Keratinocyte (primary cell): ENCODE measurements at regions not wholly inside any gene's neighbourhood (a gene's known extent, or its start where the extent isn't known, plus 50 kb on each side); places are given as distances from the start of the nearest gene placed in this dataset.

Experiments used
- DNase-seq: peaks from one replicate; pipeline ENCODE4 v3.0.0-alpha.2; 2011; ENCODE audit warnings: low read depth, missing footprints, low spot score
- FAIRE-seq: peaks from 2 replicates; lab custom pipeline; 2011; peaks lifted over from hg19 to GRCh38; lab: Jason Lieb, UNC
- H2AFZ ChIP-seq: 2 replicates; pipeline ENCODE4 v1.6.0; 2012; ENCODE audit warnings: low read length, control low read depth, inconsistent platforms; ENCODE audit not compliant: control insufficient read depth
- H3K27ac ChIP-seq: 2 replicates; pipeline ENCODE4 v1.5.1; 2011; ENCODE audit warnings: low read length; ENCODE audit not compliant: control insufficient read depth, insufficient read depth
- H3K27me3 ChIP-seq: 3 replicates; pipeline ENCODE4 v1.6.0; 2011; ENCODE audit warnings: low read length; ENCODE audit not compliant: control insufficient read depth, insufficient read depth; ENCODE audit errors: extremely low read depth
- H3K36me3 ChIP-seq, 2 experiments: 2 replicates in 1 of 2; 3 replicates in 1 of 2; pipeline ENCODE4 v1.5.1; 2011; ENCODE audit warnings: low read length in 2 of 2, mild to moderate bottlenecking in 1 of 2; ENCODE audit not compliant: control insufficient read depth in 2 of 2, insufficient read depth in 2 of 2; ENCODE audit errors: extremely low read depth in 1 of 2
- H3K4me1 ChIP-seq: 3 replicates; pipeline ENCODE4 v1.5.1; 2011; ENCODE audit warnings: low read length; ENCODE audit not compliant: control insufficient read depth, insufficient read depth; ENCODE audit errors: extremely low read depth
- H3K4me2 ChIP-seq: 3 replicates; pipeline ENCODE4 v1.6.0; 2011; ENCODE audit warnings: low read depth, low read length; ENCODE audit not compliant: control insufficient read depth, insufficient read depth; ENCODE audit errors: extremely low read depth
- H3K4me3 ChIP-seq, 3 experiments: fragments of 200-600 bp in 1 of 3; sonication (generic) in 1 of 3; 2 replicates in 2 of 3; 3 replicates in 1 of 3; pipeline ENCODE4 v1.5.1; 2011 to 2016; ENCODE audit warnings: low read length in 3 of 3, mild to moderate bottlenecking in 3 of 3, control low read depth in 2 of 3, inconsistent platforms in 1 of 3, low read depth in 1 of 3, mixed read lengths in 1 of 3, mixed run types in 1 of 3, moderate library complexity in 1 of 3; ENCODE audit not compliant: control insufficient read depth in 2 of 3, insufficient read depth in 2 of 3; ENCODE audit errors: extremely low read depth in 1 of 3
- H3K79me2 ChIP-seq: 2 replicates; pipeline ENCODE4 v1.6.0; 2012; ENCODE audit warnings: low read length; ENCODE audit not compliant: control insufficient read depth, insufficient read depth
- H3K9ac ChIP-seq: 3 replicates; pipeline ENCODE4 v1.6.0; 2011; ENCODE audit warnings: low read length; ENCODE audit not compliant: control insufficient read depth, insufficient read depth; ENCODE audit errors: extremely low read depth
- H3K9me1 ChIP-seq: 3 replicates; pipeline ENCODE4 v1.6.0; 2011; ENCODE audit warnings: low read length; ENCODE audit not compliant: control insufficient read depth, insufficient read depth; ENCODE audit errors: extremely low read depth
- H3K9me3 ChIP-seq: 2 replicates; pipeline ENCODE4 v1.5.1; 2012; ENCODE audit warnings: low read depth, low read length; ENCODE audit not compliant: control insufficient read depth
- H4K20me1 ChIP-seq: 3 replicates; pipeline ENCODE4 v1.6.0; 2011; ENCODE audit warnings: low read length; ENCODE audit not compliant: control insufficient read depth, insufficient read depth; ENCODE audit errors: extremely low read depth
- EZH2 ChIP-seq: IDR thresholded peaks from one replicate; pipeline ENCODE4 v1.6.1; 2012; ENCODE audit warnings: inconsistent platforms, mild to moderate bottlenecking, low read length, moderate library complexity
- dilution Hi-C: fragments of 300-500 bp; cut with MboI; formaldehyde crosslinking; loops from one replicate; pipeline ENCODE4 v1.7.0; 2020; ENCODE audit warnings: low sequenced_read_pairs; ENCODE audit not compliant: extremely low pct_ligation_motif_present
- TF ChIP-seq, protein P1 (sequence below), 3 experiments: IDR thresholded peaks in 1 of 3; conservative IDR thresholded peaks in 1 of 3; optimal IDR thresholded peaks in 1 of 3; 2 replicates in 2 of 3; 3 replicates in 1 of 3; pipeline versions ENCODE3 to v1.5.1; 2011; ENCODE audit warnings: low read length in 3 of 3, mild to moderate bottlenecking in 3 of 3, moderate library complexity in 2 of 3, control low read depth in 1 of 3, inconsistent platforms in 1 of 3; ENCODE audit not compliant: insufficient read depth in 2 of 3; ENCODE audit errors: extremely low read depth in 1 of 3

DNA sequence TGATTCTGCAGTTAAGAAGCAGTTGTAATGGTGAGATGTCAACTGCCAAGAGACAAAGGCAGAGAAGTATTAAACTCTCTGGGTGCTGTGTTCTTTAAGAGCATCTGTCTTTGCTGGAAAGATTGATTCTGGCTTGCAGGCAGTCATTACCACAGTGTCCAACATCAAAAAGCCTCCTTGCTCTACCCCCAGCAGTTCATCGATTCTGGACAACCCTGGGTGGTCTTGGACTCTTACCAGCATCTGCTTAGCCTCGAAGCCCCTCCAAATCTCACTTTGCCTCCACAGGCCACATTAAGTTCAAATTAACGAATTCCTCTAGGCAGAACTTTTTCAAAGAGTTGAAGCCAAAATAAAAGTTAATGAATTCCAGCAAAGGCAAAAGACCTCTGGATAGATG is 1061.4 kb downstream of the TSN start:
- TF ChIP-seq, protein P1, sequence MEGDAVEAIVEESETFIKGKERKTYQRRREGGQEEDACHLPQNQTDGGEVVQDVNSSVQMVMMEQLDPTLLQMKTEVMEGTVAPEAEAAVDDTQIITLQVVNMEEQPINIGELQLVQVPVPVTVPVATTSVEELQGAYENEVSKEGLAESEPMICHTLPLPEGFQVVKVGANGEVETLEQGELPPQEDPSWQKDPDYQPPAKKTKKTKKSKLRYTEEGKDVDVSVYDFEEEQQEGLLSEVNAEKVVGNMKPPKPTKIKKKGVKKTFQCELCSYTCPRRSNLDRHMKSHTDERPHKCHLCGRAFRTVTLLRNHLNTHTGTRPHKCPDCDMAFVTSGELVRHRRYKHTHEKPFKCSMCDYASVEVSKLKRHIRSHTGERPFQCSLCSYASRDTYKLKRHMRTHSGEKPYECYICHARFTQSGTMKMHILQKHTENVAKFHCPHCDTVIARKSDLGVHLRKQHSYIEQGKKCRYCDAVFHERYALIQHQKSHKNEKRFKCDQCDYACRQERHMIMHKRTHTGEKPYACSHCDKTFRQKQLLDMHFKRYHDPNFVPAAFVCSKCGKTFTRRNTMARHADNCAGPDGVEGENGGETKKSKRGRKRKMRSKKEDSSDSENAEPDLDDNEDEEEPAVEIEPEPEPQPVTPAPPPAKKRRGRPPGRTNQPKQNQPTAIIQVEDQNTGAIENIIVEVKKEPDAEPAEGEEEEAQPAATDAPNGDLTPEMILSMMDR (optimal IDR thresholded peaks at IDR 0.05 in 1 of 3, IDR thresholded peaks at IDR 0.05 in 1 of 3, conservative IDR thresholded peaks at IDR 0.05 in 1 of 3; ENCODE audit: extremely low read depth in 1 of 3, insufficient read depth in 2 of 3, low read length in 3 of 3), result no peak
- no peak for TF ChIP-seq EZH2
- no peaks in the 10 kb centered on the region for H3K4me1 ChIP-seq
- no peaks in the 10 kb centered on the region for H3K27me3 ChIP-seq
- no peaks in the 10 kb centered on the region for H3K9me1 ChIP-seq
- no peaks in the 10 kb centered on the region for H3K9me3 ChIP-seq
- FAIRE-seq (no peak), DNase-seq (no peak)
- H3K9ac ChIP-seq, result no peak overlapping the region
- H3K27ac ChIP-seq, result no peak overlapping the region
- no peak overlapping the region for H3K4me3 ChIP-seq
- H4K20me1 ChIP-seq, result no peaks in the 10 kb centered on the region
- dilution Hi-C loops, result no loop called here
- no peak overlapping the region for H3K4me2 ChIP-seq
- H2AFZ ChIP-seq, result no peak overlapping the region
- no peaks in the 10 kb centered on the region for H3K79me2 ChIP-seq
- H3K36me3 ChIP-seq, result no peaks in the 10 kb centered on the region

- Histone ChIP-seq H3K9me1 (no peaks in the 10 kb centered on the region), H4K20me1 (no peaks in the 10 kb centered on the region), H3K9me3 (no peaks in the 10 kb centered on the region), H3K4me1 (no peaks in the 10 kb centered on the region), H3K9ac (no peak overlapping the region), H3K4me2 (no peak overlapping the region), H3K27ac (no peak overlapping the region), H3K79me2 (no peaks in the 10 kb centered on the region), H3K27me3 (no peaks in the 10 kb centered on the region), H3K4me3 (no peak overlapping the region), H3K36me3 (no peaks in the 10 kb centered on the region), H2AFZ (no peak overlapping the region)
- FAIRE-seq, result no peak
- TF ChIP-seq EZH2, result no peak
- dilution Hi-C loops, result no loop called here
- no peak for DNase-seq
These were observed 1066.9 kb downstream of the TSN start for GRCh38 chr2:122822319-122822718.

DNA sequence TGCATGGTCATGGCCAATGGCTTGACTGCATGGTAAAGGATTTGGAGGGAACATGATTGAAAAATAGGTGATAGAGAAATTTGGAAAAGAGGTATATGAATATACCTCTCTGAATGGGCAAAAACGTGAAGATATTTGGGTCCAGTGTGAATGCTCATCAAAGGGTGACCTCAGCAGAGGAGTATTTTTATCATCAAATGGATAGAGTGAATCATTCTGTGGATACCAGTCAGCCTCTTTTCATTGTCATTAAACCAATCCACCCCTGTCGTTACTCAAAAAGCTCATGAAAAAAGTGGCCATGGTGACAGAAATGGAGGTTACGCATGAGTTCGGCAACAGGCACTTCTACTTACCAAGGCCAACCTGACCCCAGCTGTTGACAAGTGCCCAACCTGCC is 1074.7 kb downstream of the TSN start:
- no peaks in the 10 kb centered on the region for H3K36me3 ChIP-seq
- no peaks in the 10 kb centered on the region for H3K9me3 ChIP-seq
- no peak overlapping the region for H3K4me2 ChIP-seq
- H4K20me1 ChIP-seq, result no peaks in the 10 kb centered on the region
- H3K27ac ChIP-seq, result no peak overlapping the region
- H2AFZ ChIP-seq, result no peak overlapping the region
- no peaks in the 10 kb centered on the region for H3K9me1 ChIP-seq
- DNase-seq (no peak), FAIRE-seq (no peak)
- dilution Hi-C loops, result no loop called here
- H3K79me2 ChIP-seq, result no peaks in the 10 kb centered on the region
- H3K27me3 ChIP-seq, result no peaks in the 10 kb centered on the region
- TF ChIP-seq, protein P1 (optimal IDR thresholded peaks at IDR 0.05 in 1 of 3, IDR thresholded peaks at IDR 0.05 in 1 of 3, conservative IDR thresholded peaks at IDR 0.05 in 1 of 3; ENCODE audit: extremely low read depth in 1 of 3, insufficient read depth in 2 of 3, low read length in 3 of 3), result no peak
- no peak for TF ChIP-seq EZH2
- H3K4me3 ChIP-seq, result no peak overlapping the region
- no peaks in the 10 kb centered on the region for H3K4me1 ChIP-seq
- H3K9ac ChIP-seq, result no peak overlapping the region
